ENCODE measurements at regions not wholly inside any gene's neighbourhood (a gene's known extent, or its start where the extent isn't known, plus 50 kb on each side); places are given as distances from the start of the nearest gene placed in this dataset.
"Not testable (repeated sequence)": the region's sequence is repeated elsewhere in the genome, so short reads cannot be mapped to it uniquely, and the experiment has no call there.

GRCh38 chr13:62747629-62748028 is 1332.0 kb upstream of the PCDH20 start:
- no peaks in the 10 kb centered on the region for H3K4me1 ChIP-seq (replicated peaks)
- intact Hi-C loops (cut with DNase I): no loop called here
- WGBS: 19% methylated on average over 2 of the region's 2 CpGs
- H3K36me3 ChIP-seq: no peaks in the 10 kb centered on the region
- H3K27ac ChIP-seq: no peak overlapping the region
- H3K9me3 ChIP-seq: no peaks in the 10 kb centered on the region
- TF ChIP-seq POLR2A (IDR thresholded peaks at IDR 0.05) (no peak), CTCF (IDR thresholded peaks at IDR 0.05) (no peak), POLR2AphosphoS5 (IDR thresholded peaks at IDR 0.05) (no peak)
- H3K4me3 ChIP-seq: no peak overlapping the region
- DNase-seq (ENCODE audit: low spot score): no peak
- H3K27me3 ChIP-seq (replicated peaks; ENCODE audit: insufficient read depth): no peaks in the 10 kb centered on the region

GRCh38 chr13:62747152-62747551 is 1331.5 kb upstream of the PCDH20 start:
- Histone ChIP-seq H3K4me1 (replicated peaks) (no peaks in the 10 kb centered on the region), H3K27me3 (replicated peaks; ENCODE audit: insufficient read depth) (no peaks in the 10 kb centered on the region), H3K9me3 (no peaks in the 10 kb centered on the region), H3K27ac (no peak overlapping the region), H3K36me3 (no peaks in the 10 kb centered on the region), H3K4me3 (no peak overlapping the region)
- no peak for TF ChIP-seq CTCF (IDR thresholded peaks at IDR 0.05)
- no peak for TF ChIP-seq POLR2AphosphoS5 (IDR thresholded peaks at IDR 0.05)
- TF ChIP-seq POLR2A (IDR thresholded peaks at IDR 0.05): no peak
- no peak for DNase-seq (ENCODE audit: low spot score)
- intact Hi-C loops (cut with DNase I): no loop called here
- 99% methylated on average over 2 of the region's 2 CpGs for WGBS

- H3K4me3 ChIP-seq; DNase-seq (ENCODE audit: low spot score); H3K4me1 ChIP-seq (replicated peaks); H3K27me3 ChIP-seq (replicated peaks; ENCODE audit: insufficient read depth); H3K36me3 ChIP-seq; intact Hi-C loops (cut with DNase I); H3K27ac ChIP-seq; H3K9me3 ChIP-seq: not testable (repeated sequence)
- 82% methylated on average over 9 of the region's 9 CpGs for WGBS
Measured at GRCh38 chr13:62729746-62730145, 1314.1 kb upstream of the PCDH20 start.

GRCh38 chr13:62721893-62722292 is 1306.2 kb upstream of the PCDH20 start:
- intact Hi-C loops (cut with DNase I): no loop called here
- no peak for TF ChIP-seq CTCF (IDR thresholded peaks at IDR 0.05)
- TF ChIP-seq POLR2AphosphoS5 (IDR thresholded peaks at IDR 0.05): peak; percentile 61
- no peak for TF ChIP-seq POLR2A (IDR thresholded peaks at IDR 0.05)
- Histone ChIP-seq H3K36me3 (no peaks in the 10 kb centered on the region), H3K9me3 (no peaks in the 10 kb centered on the region), H3K27ac (no peak overlapping the region), H3K4me3 (no peak overlapping the region), H3K27me3 (replicated peaks; ENCODE audit: insufficient read depth) (no peaks in the 10 kb centered on the region), H3K4me1 (replicated peaks) (no peaks in the 10 kb centered on the region)
- DNase-seq (ENCODE audit: low spot score): no peak
- 16% methylated on average over 4 of the region's 4 CpGs for WGBS

GRCh38 chr13:62711948-62712347 is 1296.3 kb upstream of the PCDH20 start:
- H3K36me3 ChIP-seq; H3K9me3 ChIP-seq; intact Hi-C loops (cut with DNase I); H3K27ac ChIP-seq; H3K4me3 ChIP-seq; DNase-seq (ENCODE audit: low spot score); H3K4me1 ChIP-seq (replicated peaks); H3K27me3 ChIP-seq (replicated peaks; ENCODE audit: insufficient read depth): not testable (repeated sequence)
- 95% methylated on average over 7 of the region's 7 CpGs for WGBS

GRCh38 chr13:62710787-62711186 is 1295.1 kb upstream of the PCDH20 start:
- intact Hi-C loops (cut with DNase I): no loop called here
- Histone ChIP-seq H3K27ac (no peak overlapping the region), H3K4me3 (no peak overlapping the region), H3K4me1 (replicated peaks) (no peaks in the 10 kb centered on the region), H3K36me3 (no peaks in the 10 kb centered on the region), H3K9me3 (no peaks in the 10 kb centered on the region), H3K27me3 (replicated peaks; ENCODE audit: insufficient read depth) (no peaks in the 10 kb centered on the region)
- WGBS: 51% methylated on average over 1 of the region's 1 CpG
- DNase-seq (ENCODE audit: low spot score): no peak
- no peak for TF ChIP-seq POLR2AphosphoS5 (IDR thresholded peaks at IDR 0.05)
- TF ChIP-seq POLR2A (IDR thresholded peaks at IDR 0.05): no peak
- TF ChIP-seq CTCF (IDR thresholded peaks at IDR 0.05): no peak

Measured in prostate gland (tissue), 2 donors.